SK-N-SH treated with all-trans-retinoic acid at 6 μM for 48 hours (cell line): ENCODE measurements at regions not wholly inside any gene's neighbourhood (a gene's known extent, or its start where the extent isn't known, plus 50 kb on each side); places are given as distances from the start of the nearest gene placed in this dataset.

Source experiments
- ATAC-seq: fragments of 200-7000 bp; cut with Tn5 transposase; 3 replicates; pipeline ENCODE4 v1.9.1; 2020; ENCODE audit warnings: mild to moderate bottlenecking, moderate library complexity
- GLIS3 ChIP-seq: fragments of 250-450 bp; sonication (Bioruptor Pico); IDR thresholded peaks from 2 replicates; pipeline ENCODE4 v1.5.0; 2020; ENCODE audit warnings: mild to moderate bottlenecking, moderate library complexity
- ISL1 ChIP-seq: fragments of 250-450 bp; sonication (Bioruptor Pico); IDR thresholded peaks from 2 replicates; pipeline ENCODE4 v2.1.2; 2022; ENCODE audit warnings: mild to moderate bottlenecking, moderate library complexity
- OSR1 ChIP-seq: fragments of 250-450 bp; sonication (Bioruptor Pico); IDR thresholded peaks from 2 replicates; pipeline ENCODE4 v1.8.0; 2022; ENCODE audit warnings: moderate library complexity, mild to moderate bottlenecking, inconsistent platforms
- PPARA ChIP-seq: fragments of 250-450 bp; sonication (Bioruptor Pico); IDR thresholded peaks from 2 replicates; pipeline ENCODE4 v1.5.0; 2020; ENCODE audit warnings: mild to moderate bottlenecking, borderline replicate concordance
- RARB ChIP-seq: fragments of 250-450 bp; sonication (Bioruptor Pico); IDR thresholded peaks from 2 replicates; pipeline ENCODE4 v1.8.0; 2021; ENCODE audit warnings: mild to moderate bottlenecking, moderate library complexity
- SNAI2 ChIP-seq: fragments of 250-450 bp; sonication (Bioruptor Pico); IDR thresholded peaks from 2 replicates; pipeline ENCODE4 v1.5.0; 2020; ENCODE audit warnings: mild to moderate bottlenecking, moderate library complexity
- TCF4 ChIP-seq: fragments of 250-450 bp; sonication (Bioruptor Pico); IDR thresholded peaks from 2 replicates; pipeline ENCODE4 v1.8.0; 2021; ENCODE audit warnings: mild to moderate bottlenecking, moderate library complexity, borderline replicate concordance
- TOX ChIP-seq: fragments of 250-450 bp; sonication (Bioruptor Pico); IDR thresholded peaks from 2 replicates; pipeline ENCODE4 v1.8.0; 2021; ENCODE audit warnings: mild to moderate bottlenecking, moderate library complexity, borderline replicate concordance
- ZC3H10 ChIP-seq: fragments of 250-450 bp; sonication (Bioruptor Pico); IDR thresholded peaks from 2 replicates; pipeline ENCODE4 v1.5.1; 2021; ENCODE audit warnings: mild to moderate bottlenecking, moderate library complexity
- ZFP3 ChIP-seq: fragments of 250-450 bp; sonication (Bioruptor Pico); IDR thresholded peaks from 2 replicates; pipeline ENCODE4 v1.5.0; 2020; ENCODE audit warnings: mild to moderate bottlenecking, moderate library complexity
- ZFP30 ChIP-seq: fragments of 450-650 bp; formaldehyde crosslinking; IDR thresholded peaks from 2 replicates; pipeline ENCODE4 v1.5.0; 2022; ENCODE audit warnings: mild to moderate bottlenecking, moderate library complexity
- ZNF565 ChIP-seq: fragments of 450-650 bp; formaldehyde crosslinking; conservative IDR thresholded peaks from 2 replicates; pipeline ENCODE4 v1.5.0; 2020; ENCODE audit warnings: low read depth, mild to moderate bottlenecking, moderate library complexity
- ZNF70 ChIP-seq: fragments of 450-650 bp; formaldehyde crosslinking; IDR thresholded peaks from 2 replicates; pipeline ENCODE4 v1.5.0; 2020; ENCODE audit warnings: mild to moderate bottlenecking, moderate library complexity
- ZNF8 ChIP-seq: fragments of 450-650 bp; formaldehyde crosslinking; IDR thresholded peaks from 2 replicates; pipeline ENCODE4 v1.5.0; 2020; ENCODE audit warnings: mild to moderate bottlenecking, moderate library complexity
- TF ChIP-seq, protein P1 (sequence below): fragments of 250-450 bp; sonication (Bioruptor Pico); IDR thresholded peaks from 2 replicates; pipeline ENCODE4 v1.5.1; 2021; ENCODE audit warnings: mild to moderate bottlenecking, moderate library complexity
- TF ChIP-seq, protein P2 (sequence below): fragments of 250-450 bp; sonication (Bioruptor Pico); IDR thresholded peaks from 2 replicates; pipeline ENCODE4 v1.8.0; 2021; ENCODE audit warnings: low read depth, mild to moderate bottlenecking, moderate library complexity, borderline replicate concordance
- TF ChIP-seq, protein P3 (sequence below): fragments of 250-450 bp; sonication (Bioruptor Pico); IDR thresholded peaks from 2 replicates; pipeline ENCODE4 v1.8.0; 2020; ENCODE audit warnings: mild to moderate bottlenecking, moderate library complexity, borderline replicate concordance
- TF ChIP-seq, protein P4 (sequence below): fragments of 250-450 bp; sonication (Bioruptor Pico); IDR thresholded peaks from 2 replicates; pipeline ENCODE4 v1.5.1; 2020; ENCODE audit warnings: low read depth, mild to moderate bottlenecking, moderate library complexity
- TF ChIP-seq, protein P5 (sequence below): fragments of 250-450 bp; sonication (Bioruptor Pico); IDR thresholded peaks from 2 replicates; pipeline ENCODE4 v1.5.0; 2020; ENCODE audit warnings: mild to moderate bottlenecking, moderate library complexity

DNA sequence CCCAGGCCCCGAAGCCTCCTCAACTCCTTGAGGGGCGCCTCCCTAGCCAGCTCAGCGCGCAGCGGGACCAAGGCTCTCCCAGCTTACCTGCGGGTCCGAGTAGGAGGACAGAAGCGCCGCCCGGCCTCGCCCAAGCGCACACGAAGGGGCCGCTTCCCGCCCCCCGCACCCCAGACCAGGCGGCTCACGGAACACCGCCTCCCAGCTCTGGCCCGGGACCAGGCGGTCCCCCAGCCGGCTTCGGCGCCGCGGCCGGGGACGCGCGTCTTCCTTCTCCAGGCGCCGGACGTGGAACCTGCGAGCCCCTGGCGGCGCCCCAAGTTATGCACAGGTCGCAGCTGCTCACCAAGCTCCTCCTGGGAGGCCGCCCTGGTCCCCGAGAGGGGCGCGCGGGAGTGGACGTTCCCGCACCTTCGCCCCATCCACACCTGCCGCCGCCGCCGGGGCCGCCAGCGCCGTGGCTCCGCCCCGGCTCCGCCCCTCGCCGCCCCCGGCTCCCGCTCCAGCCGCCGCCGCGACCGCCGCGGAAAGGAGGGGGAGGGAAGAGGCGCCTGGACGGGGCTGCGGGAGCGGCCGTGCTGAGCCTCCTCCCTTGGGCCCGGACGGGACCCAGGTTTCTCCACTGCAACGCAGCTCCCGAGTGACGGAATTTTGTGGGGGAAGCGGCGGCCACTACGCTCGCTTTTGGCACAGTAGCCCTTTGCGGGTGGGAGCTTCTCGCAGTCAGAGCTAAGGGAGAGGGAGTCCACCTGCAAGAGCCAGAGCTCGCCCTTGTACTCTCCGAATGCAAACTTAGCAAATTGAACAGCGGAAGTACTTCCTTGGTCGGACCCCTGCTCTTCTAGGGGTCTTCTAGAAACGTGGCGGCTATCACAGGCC lies 77.5 kb upstream of the IFNE start:
- TF ChIP-seq, protein P1, sequence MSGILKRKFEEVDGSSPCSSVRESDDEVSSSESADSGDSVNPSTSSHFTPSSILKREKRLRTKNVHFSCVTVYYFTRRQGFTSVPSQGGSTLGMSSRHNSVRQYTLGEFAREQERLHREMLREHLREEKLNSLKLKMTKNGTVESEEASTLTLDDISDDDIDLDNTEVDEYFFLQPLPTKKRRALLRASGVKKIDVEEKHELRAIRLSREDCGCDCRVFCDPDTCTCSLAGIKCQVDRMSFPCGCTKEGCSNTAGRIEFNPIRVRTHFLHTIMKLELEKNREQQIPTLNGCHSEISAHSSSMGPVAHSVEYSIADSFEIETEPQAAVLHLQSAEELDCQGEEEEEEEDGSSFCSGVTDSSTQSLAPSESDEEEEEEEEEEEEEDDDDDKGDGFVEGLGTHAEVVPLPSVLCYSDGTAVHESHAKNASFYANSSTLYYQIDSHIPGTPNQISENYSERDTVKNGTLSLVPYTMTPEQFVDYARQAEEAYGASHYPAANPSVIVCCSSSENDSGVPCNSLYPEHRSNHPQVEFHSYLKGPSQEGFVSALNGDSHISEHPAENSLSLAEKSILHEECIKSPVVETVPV (CRISPR knock-in tag), result no peak
- peak; percentile 31; the same call in 2 of the 3 replicates for ATAC-seq

DNA sequence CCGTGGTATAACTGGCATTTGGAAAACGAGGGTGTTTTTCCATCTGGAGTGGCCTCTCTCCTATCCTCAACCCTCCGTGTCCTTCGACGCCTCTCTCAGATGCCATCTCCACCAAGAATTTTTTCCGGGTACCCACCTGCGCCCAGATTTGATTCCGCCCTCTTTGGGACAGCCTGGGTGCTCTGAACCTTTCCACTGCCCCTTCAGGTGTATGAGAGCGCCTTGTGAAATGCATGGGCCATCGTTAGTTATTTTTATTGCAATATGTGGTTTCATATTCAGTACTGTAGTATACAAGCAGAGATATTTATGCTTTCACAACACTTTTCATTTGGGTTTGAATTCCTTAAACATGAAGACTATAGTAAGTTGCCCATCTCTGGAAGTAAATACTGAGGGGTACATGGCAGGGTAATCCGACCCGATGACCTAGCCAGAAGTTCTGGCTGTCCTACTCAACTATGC lies 78.2 kb upstream of the IFNE start:
- no peak for ATAC-seq
- no peak for TF ChIP-seq TOX (CRISPR knock-in tag)
- TF ChIP-seq, protein P2, sequence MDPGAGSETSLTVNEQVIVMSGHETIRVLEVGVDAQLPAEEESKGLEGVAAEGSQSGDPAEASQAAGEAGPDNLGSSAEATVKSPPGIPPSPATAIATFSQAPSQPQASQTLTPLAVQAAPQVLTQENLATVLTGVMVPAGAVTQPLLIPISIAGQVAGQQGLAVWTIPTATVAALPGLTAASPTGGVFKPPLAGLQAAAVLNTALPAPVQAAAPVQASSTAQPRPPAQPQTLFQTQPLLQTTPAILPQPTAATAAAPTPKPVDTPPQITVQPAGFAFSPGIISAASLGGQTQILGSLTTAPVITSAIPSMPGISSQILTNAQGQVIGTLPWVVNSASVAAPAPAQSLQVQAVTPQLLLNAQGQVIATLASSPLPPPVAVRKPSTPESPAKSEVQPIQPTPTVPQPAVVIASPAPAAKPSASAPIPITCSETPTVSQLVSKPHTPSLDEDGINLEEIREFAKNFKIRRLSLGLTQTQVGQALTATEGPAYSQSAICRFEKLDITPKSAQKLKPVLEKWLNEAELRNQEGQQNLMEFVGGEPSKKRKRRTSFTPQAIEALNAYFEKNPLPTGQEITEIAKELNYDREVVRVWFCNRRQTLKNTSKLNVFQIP (CRISPR knock-in tag), result no peak
- TF ChIP-seq, protein P3, sequence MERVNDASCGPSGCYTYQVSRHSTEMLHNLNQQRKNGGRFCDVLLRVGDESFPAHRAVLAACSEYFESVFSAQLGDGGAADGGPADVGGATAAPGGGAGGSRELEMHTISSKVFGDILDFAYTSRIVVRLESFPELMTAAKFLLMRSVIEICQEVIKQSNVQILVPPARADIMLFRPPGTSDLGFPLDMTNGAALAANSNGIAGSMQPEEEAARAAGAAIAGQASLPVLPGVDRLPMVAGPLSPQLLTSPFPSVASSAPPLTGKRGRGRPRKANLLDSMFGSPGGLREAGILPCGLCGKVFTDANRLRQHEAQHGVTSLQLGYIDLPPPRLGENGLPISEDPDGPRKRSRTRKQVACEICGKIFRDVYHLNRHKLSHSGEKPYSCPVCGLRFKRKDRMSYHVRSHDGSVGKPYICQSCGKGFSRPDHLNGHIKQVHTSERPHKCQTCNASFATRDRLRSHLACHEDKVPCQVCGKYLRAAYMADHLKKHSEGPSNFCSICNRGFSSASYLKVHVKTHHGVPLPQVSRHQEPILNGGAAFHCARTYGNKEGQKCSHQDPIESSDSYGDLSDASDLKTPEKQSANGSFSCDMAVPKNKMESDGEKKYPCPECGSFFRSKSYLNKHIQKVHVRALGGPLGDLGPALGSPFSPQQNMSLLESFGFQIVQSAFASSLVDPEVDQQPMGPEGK (CRISPR knock-in tag), result no peak
- no peak for TF ChIP-seq OSR1 (CRISPR knock-in tag)
- no peak for TF ChIP-seq GLIS3 (CRISPR knock-in tag)
- no peak for TF ChIP-seq ISL1 (CRISPR knock-in tag)

DNA sequence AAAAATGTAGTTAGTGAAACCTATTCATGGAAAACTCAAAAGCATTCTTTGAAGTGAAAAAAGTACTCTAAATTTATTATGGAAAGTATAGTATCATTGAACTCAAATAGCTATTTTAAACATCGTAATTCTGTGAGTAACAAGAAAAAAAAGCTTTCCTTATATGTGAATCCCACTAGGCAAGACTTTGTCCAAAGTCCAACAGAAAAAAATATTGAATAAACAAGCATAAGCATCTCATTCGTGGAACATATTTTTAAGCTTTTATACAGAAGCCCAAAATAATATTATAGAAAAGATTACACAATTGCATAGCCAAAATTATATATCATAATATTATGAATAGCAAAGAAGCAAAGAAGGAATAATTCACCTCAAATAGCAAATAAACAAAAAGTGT lies 79.4 kb upstream of the IFNE start:
- TF ChIP-seq TOX (CRISPR knock-in tag) (no peak), ISL1 (CRISPR knock-in tag) (no peak), ZFP3 (CRISPR knock-in tag) (no peak), ZNF70 (CRISPR knock-in tag) (no peak), TCF4 (CRISPR knock-in tag) (no peak), ZC3H10 (CRISPR knock-in tag) (no peak), GLIS3 (CRISPR knock-in tag) (no peak), ZFP30 (CRISPR knock-in tag) (no peak), ZNF565 (CRISPR knock-in tag) (no peak), RARB (CRISPR knock-in tag) (no peak), SNAI2 (CRISPR knock-in tag) (no peak), PPARA (CRISPR knock-in tag) (no peak), ZNF8 (no peak)
- TF ChIP-seq, protein P3 (CRISPR knock-in tag), result no peak
- TF ChIP-seq, protein P2 (CRISPR knock-in tag), result no peak
- TF ChIP-seq, protein P4, sequence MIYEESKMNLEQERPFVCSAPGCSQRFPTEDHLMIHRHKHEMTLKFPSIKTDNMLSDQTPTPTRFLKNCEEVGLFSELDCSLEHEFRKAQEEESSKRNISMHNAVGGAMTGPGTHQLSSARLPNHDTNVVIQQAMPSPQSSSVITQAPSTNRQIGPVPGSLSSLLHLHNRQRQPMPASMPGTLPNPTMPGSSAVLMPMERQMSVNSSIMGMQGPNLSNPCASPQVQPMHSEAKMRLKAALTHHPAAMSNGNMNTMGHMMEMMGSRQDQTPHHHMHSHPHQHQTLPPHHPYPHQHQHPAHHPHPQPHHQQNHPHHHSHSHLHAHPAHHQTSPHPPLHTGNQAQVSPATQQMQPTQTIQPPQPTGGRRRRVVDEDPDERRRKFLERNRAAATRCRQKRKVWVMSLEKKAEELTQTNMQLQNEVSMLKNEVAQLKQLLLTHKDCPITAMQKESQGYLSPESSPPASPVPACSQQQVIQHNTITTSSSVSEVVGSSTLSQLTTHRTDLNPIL (CRISPR knock-in tag), result no peak
- TF ChIP-seq, protein P5, sequence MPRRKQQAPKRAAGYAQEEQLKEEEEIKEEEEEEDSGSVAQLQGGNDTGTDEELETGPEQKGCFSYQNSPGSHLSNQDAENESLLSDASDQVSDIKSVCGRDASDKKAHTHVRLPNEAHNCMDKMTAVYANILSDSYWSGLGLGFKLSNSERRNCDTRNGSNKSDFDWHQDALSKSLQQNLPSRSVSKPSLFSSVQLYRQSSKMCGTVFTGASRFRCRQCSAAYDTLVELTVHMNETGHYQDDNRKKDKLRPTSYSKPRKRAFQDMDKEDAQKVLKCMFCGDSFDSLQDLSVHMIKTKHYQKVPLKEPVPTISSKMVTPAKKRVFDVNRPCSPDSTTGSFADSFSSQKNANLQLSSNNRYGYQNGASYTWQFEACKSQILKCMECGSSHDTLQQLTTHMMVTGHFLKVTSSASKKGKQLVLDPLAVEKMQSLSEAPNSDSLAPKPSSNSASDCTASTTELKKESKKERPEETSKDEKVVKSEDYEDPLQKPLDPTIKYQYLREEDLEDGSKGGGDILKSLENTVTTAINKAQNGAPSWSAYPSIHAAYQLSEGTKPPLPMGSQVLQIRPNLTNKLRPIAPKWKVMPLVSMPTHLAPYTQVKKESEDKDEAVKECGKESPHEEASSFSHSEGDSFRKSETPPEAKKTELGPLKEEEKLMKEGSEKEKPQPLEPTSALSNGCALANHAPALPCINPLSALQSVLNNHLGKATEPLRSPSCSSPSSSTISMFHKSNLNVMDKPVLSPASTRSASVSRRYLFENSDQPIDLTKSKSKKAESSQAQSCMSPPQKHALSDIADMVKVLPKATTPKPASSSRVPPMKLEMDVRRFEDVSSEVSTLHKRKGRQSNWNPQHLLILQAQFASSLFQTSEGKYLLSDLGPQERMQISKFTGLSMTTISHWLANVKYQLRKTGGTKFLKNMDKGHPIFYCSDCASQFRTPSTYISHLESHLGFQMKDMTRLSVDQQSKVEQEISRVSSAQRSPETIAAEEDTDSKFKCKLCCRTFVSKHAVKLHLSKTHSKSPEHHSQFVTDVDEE (CRISPR knock-in tag), result no peak
- ATAC-seq, result no peak
